SK-N-SH treated with all-trans-retinoic acid at 6 μM for 48 hours (cell line): ENCODE measurements at regions not wholly inside any gene's neighbourhood (a gene's known extent, or its start where the extent isn't known, plus 50 kb on each side); places are given as distances from the start of the nearest gene placed in this dataset.

Source experiments
- ATAC-seq: fragments of 200-7000 bp; cut with Tn5 transposase; 3 replicates; pipeline ENCODE4 v1.9.1; 2020; ENCODE audit warnings: mild to moderate bottlenecking, moderate library complexity
- ARNTL ChIP-seq: fragments of 450-650 bp; formaldehyde crosslinking; IDR thresholded peaks from 2 replicates; pipeline ENCODE4 v1.5.0; 2020; ENCODE audit warnings: low read depth, mild to moderate bottlenecking, moderate library complexity, borderline replicate concordance
- BACH2 ChIP-seq: fragments of 250-450 bp; sonication (Bioruptor Pico); IDR thresholded peaks from 2 replicates; pipeline ENCODE4 v1.9.0; 2021; ENCODE audit warnings: mild to moderate bottlenecking, borderline replicate concordance
- CREB5 ChIP-seq: fragments of 250-450 bp; sonication (Bioruptor Pico); IDR thresholded peaks from 2 replicates; pipeline ENCODE4 v1.5.1; 2020; ENCODE audit warnings: low read depth, mild to moderate bottlenecking, moderate library complexity
- CSDC2 ChIP-seq: fragments of 250-450 bp; sonication (Bioruptor Pico); IDR thresholded peaks from 2 replicates; pipeline ENCODE4 v1.5.0; 2020; ENCODE audit warnings: mild to moderate bottlenecking, moderate library complexity
- CSRNP3 ChIP-seq: fragments of 250-450 bp; sonication (Bioruptor Pico); IDR thresholded peaks from 2 replicates; pipeline ENCODE4 v1.5.1; 2021; ENCODE audit warnings: mild to moderate bottlenecking, moderate library complexity
- ESRRG ChIP-seq: fragments of 250-450 bp; sonication (Bioruptor Pico); IDR thresholded peaks from 2 replicates; pipeline ENCODE4 v1.6.1; 2021; ENCODE audit warnings: mild to moderate bottlenecking
- ISL1 ChIP-seq: fragments of 250-450 bp; sonication (Bioruptor Pico); IDR thresholded peaks from 2 replicates; pipeline ENCODE4 v2.1.2; 2022; ENCODE audit warnings: mild to moderate bottlenecking, moderate library complexity
- OSR1 ChIP-seq: fragments of 250-450 bp; sonication (Bioruptor Pico); IDR thresholded peaks from 2 replicates; pipeline ENCODE4 v1.8.0; 2022; ENCODE audit warnings: moderate library complexity, mild to moderate bottlenecking, inconsistent platforms
- PATZ1 ChIP-seq: fragments of 250-450 bp; sonication (Bioruptor Pico); IDR thresholded peaks from 2 replicates; pipeline ENCODE4 v1.8.0; 2020; ENCODE audit warnings: mild to moderate bottlenecking, moderate library complexity, borderline replicate concordance
- POU6F1 ChIP-seq: fragments of 250-450 bp; sonication (Bioruptor Pico); IDR thresholded peaks from 2 replicates; pipeline ENCODE4 v1.8.0; 2021; ENCODE audit warnings: low read depth, mild to moderate bottlenecking, moderate library complexity, borderline replicate concordance
- PPARA ChIP-seq: fragments of 250-450 bp; sonication (Bioruptor Pico); IDR thresholded peaks from 2 replicates; pipeline ENCODE4 v1.5.0; 2020; ENCODE audit warnings: mild to moderate bottlenecking, borderline replicate concordance
- RARB ChIP-seq: fragments of 250-450 bp; sonication (Bioruptor Pico); IDR thresholded peaks from 2 replicates; pipeline ENCODE4 v1.8.0; 2021; ENCODE audit warnings: mild to moderate bottlenecking, moderate library complexity
- TCF4 ChIP-seq: fragments of 250-450 bp; sonication (Bioruptor Pico); IDR thresholded peaks from 2 replicates; pipeline ENCODE4 v1.8.0; 2021; ENCODE audit warnings: mild to moderate bottlenecking, moderate library complexity, borderline replicate concordance
- TOX ChIP-seq: fragments of 250-450 bp; sonication (Bioruptor Pico); IDR thresholded peaks from 2 replicates; pipeline ENCODE4 v1.8.0; 2021; ENCODE audit warnings: mild to moderate bottlenecking, moderate library complexity, borderline replicate concordance
- TSHZ2 ChIP-seq: fragments of 250-450 bp; sonication (Bioruptor Pico); IDR thresholded peaks from 2 replicates; pipeline ENCODE4 v1.5.0; 2020; ENCODE audit warnings: mild to moderate bottlenecking, moderate library complexity
- ZC3H10 ChIP-seq: fragments of 250-450 bp; sonication (Bioruptor Pico); IDR thresholded peaks from 2 replicates; pipeline ENCODE4 v1.5.1; 2021; ENCODE audit warnings: mild to moderate bottlenecking, moderate library complexity
- ZFP3 ChIP-seq: fragments of 250-450 bp; sonication (Bioruptor Pico); IDR thresholded peaks from 2 replicates; pipeline ENCODE4 v1.5.0; 2020; ENCODE audit warnings: mild to moderate bottlenecking, moderate library complexity
- ZFP30 ChIP-seq: fragments of 450-650 bp; formaldehyde crosslinking; IDR thresholded peaks from 2 replicates; pipeline ENCODE4 v1.5.0; 2022; ENCODE audit warnings: mild to moderate bottlenecking, moderate library complexity
- ZNF565 ChIP-seq: fragments of 450-650 bp; formaldehyde crosslinking; conservative IDR thresholded peaks from 2 replicates; pipeline ENCODE4 v1.5.0; 2020; ENCODE audit warnings: low read depth, mild to moderate bottlenecking, moderate library complexity
- ZNF70 ChIP-seq: fragments of 450-650 bp; formaldehyde crosslinking; IDR thresholded peaks from 2 replicates; pipeline ENCODE4 v1.5.0; 2020; ENCODE audit warnings: mild to moderate bottlenecking, moderate library complexity

GRCh38 chr3:72340476-72341379 is 507.5 kb downstream of the SHQ1 start:
- TF ChIP-seq ZNF70 (no peak), TCF4 (CRISPR knock-in tag) (no peak), ZC3H10 (CRISPR knock-in tag) (no peak), CSRNP3 (no peak), OSR1 (CRISPR knock-in tag) (no peak), ZNF565 (CRISPR knock-in tag) (no peak), POU6F1 (CRISPR knock-in tag) (no peak), CREB5 (CRISPR knock-in tag) (no peak), ZFP30 (no peak), ARNTL (CRISPR knock-in tag) (no peak), ESRRG (CRISPR knock-in tag) (no peak), PPARA (CRISPR knock-in tag) (no peak), TSHZ2 (no peak)

GRCh38 chr3:72340056-72340455 is 508.2 kb downstream of the SHQ1 start:
- TF ChIP-seq CSDC2 (CRISPR knock-in tag) (no peak), ZFP30 (no peak), ESRRG (CRISPR knock-in tag) (no peak), ZNF70 (no peak), TOX (CRISPR knock-in tag) (no peak), CSRNP3 (no peak), OSR1 (CRISPR knock-in tag) (no peak), CREB5 (CRISPR knock-in tag) (no peak)
- no peak for ATAC-seq

More at GRCh38 chr3:72340476-72341379, 507.5 kb downstream of the SHQ1 start:
- ATAC-seq: no peak

- ATAC-seq: no peak; the same call in 2 of the 3 replicates
- TF ChIP-seq OSR1 (CRISPR knock-in tag): no peak
- no peak for TF ChIP-seq ISL1
- TF ChIP-seq POU6F1 (CRISPR knock-in tag): no peak
- no peak for TF ChIP-seq RARB
- no peak for TF ChIP-seq ZC3H10 (CRISPR knock-in tag)
- no peak for TF ChIP-seq ZFP3 (CRISPR knock-in tag)
- no peak for TF ChIP-seq PATZ1 (CRISPR knock-in tag)
- TF ChIP-seq BACH2 (CRISPR knock-in tag): no peak
Measured at GRCh38 chr3:72339670-72340030, 508.6 kb downstream of the SHQ1 start.
